Fibroblast of lung (primary cell): ENCODE measurements at regions not wholly inside any gene's neighbourhood (a gene's known extent, or its start where the extent isn't known, plus 50 kb on each side); places are given as distances from the start of the nearest gene placed in this dataset.
"Not testable (repeated sequence)": the region's sequence is repeated elsewhere in the genome, so short reads cannot be mapped to it uniquely, and the experiment has no call there.

Source experiments
- DNase-seq, 2 donors: peaks; one replicate each; pipeline versions ENCODE4 v3.0.0 to v3.0.0-alpha.2; 2010; ENCODE audit warnings: low read depth in 2 of 2
- H2AFZ ChIP-seq: 2 replicates; pipeline ENCODE4 v1.5.1; 2012; ENCODE audit warnings: low read length, control low read depth, inconsistent platforms
- H3K27ac ChIP-seq: 2 replicates; pipeline ENCODE4 v1.5.1; 2011; ENCODE audit warnings: low read length, control low read depth; ENCODE audit not compliant: insufficient read depth
- H3K27me3 ChIP-seq: 2 replicates; pipeline ENCODE4 v1.5.1; 2011; ENCODE audit warnings: mild to moderate bottlenecking, low read length; ENCODE audit not compliant: control insufficient read depth, insufficient read depth
- H3K36me3 ChIP-seq: 2 replicates; pipeline ENCODE4 v1.5.1; 2011; ENCODE audit warnings: low read length; ENCODE audit not compliant: control insufficient read depth, insufficient read depth
- H3K4me1 ChIP-seq: 2 replicates; pipeline ENCODE4 v1.5.1; 2011; ENCODE audit warnings: low read length; ENCODE audit not compliant: control insufficient read depth, insufficient read depth; ENCODE audit errors: extremely low read depth
- H3K4me2 ChIP-seq: 2 replicates; pipeline ENCODE4 v1.5.1; 2011; ENCODE audit warnings: low read length, control low read depth; ENCODE audit not compliant: insufficient read depth; ENCODE audit errors: extremely low read depth
- H3K4me3 ChIP-seq, 4 experiments: fragments of 200-600 bp in 1 of 4; sonication (generic) in 1 of 4; replicated peaks in 1 of 4; 2 replicates each; pipeline ENCODE4 v1.5.1; 2011 to 2016; ENCODE audit warnings: low read length in 4 of 4, low read depth in 3 of 4, mild to moderate bottlenecking in 3 of 4, control low read depth in 2 of 4, inconsistent platforms in 1 of 4, mixed read lengths in 1 of 4; ENCODE audit not compliant: insufficient read depth in 1 of 4; ENCODE audit errors: control extremely low read depth in 1 of 4
- H3K79me2 ChIP-seq: 2 replicates; pipeline ENCODE4 v1.5.1; 2012; ENCODE audit warnings: mild to moderate bottlenecking, low read length, inconsistent platforms; ENCODE audit not compliant: control insufficient read depth, insufficient read depth
- H3K9ac ChIP-seq: 2 replicates; pipeline ENCODE4 v1.5.1; 2011; ENCODE audit warnings: mild to moderate bottlenecking, low read length, control low read depth; ENCODE audit not compliant: insufficient read depth
- H3K9me3 ChIP-seq: 2 replicates; pipeline ENCODE4 v1.5.1; 2012; ENCODE audit warnings: low read depth, low read length; ENCODE audit not compliant: control insufficient read depth, insufficient read depth
- H4K20me1 ChIP-seq: 2 replicates; pipeline ENCODE4 v1.5.1; 2011; ENCODE audit warnings: low read length; ENCODE audit not compliant: control insufficient read depth, insufficient read depth; ENCODE audit errors: extremely low read depth

- H4K20me1 ChIP-seq, H3K36me3 ChIP-seq, H3K9ac ChIP-seq, H3K27ac ChIP-seq, H2AFZ ChIP-seq, H3K4me3 ChIP-seq, H3K79me2 ChIP-seq, H3K4me1 ChIP-seq, H3K27me3 ChIP-seq, H3K4me2 ChIP-seq, H3K9me3 ChIP-seq, DNase-seq: not testable (repeated sequence)
Observed at GRCh38 chr4:9076486-9076885, 93.7 kb upstream of the FAM90A26 start.

- H3K4me1 ChIP-seq, H3K79me2 ChIP-seq, H2AFZ ChIP-seq, H3K27me3 ChIP-seq, H3K36me3 ChIP-seq, H3K27ac ChIP-seq, H3K9me3 ChIP-seq, DNase-seq, H3K4me3 ChIP-seq, H3K4me2 ChIP-seq, H3K9ac ChIP-seq, H4K20me1 ChIP-seq: not testable (repeated sequence)
Observed at GRCh38 chr4:9073371-9073770, 96.8 kb upstream of the FAM90A26 start.

GRCh38 chr4:9072521-9073220 is 97.5 kb upstream of the FAM90A26 start:
- DNase-seq, result peak in 1 of 2 donors; percentile 4
- H3K36me3 ChIP-seq, result not testable (repeated sequence)

GRCh38 chr4:9067923-9068322 is 102.3 kb upstream of the FAM90A26 start:
- not testable (repeated sequence) for H3K4me2 ChIP-seq, H3K27ac ChIP-seq, H3K9ac ChIP-seq, H3K9me3 ChIP-seq, H3K4me3 ChIP-seq, H2AFZ ChIP-seq, H3K79me2 ChIP-seq, H3K36me3 ChIP-seq, DNase-seq, H3K4me1 ChIP-seq, H3K27me3 ChIP-seq, H4K20me1 ChIP-seq

More at GRCh38 chr4:9072521-9073220, 97.5 kb upstream of the FAM90A26 start:
- H3K4me3 ChIP-seq, H3K4me1 ChIP-seq, H4K20me1 ChIP-seq, H3K9ac ChIP-seq, H2AFZ ChIP-seq, H3K27me3 ChIP-seq, H3K27ac ChIP-seq, H3K9me3 ChIP-seq, H3K79me2 ChIP-seq, H3K4me2 ChIP-seq: not testable (repeated sequence)

GRCh38 chr4:9063612-9064011 is 106.6 kb upstream of the FAM90A26 start:
- not testable (repeated sequence) for H4K20me1 ChIP-seq, H3K9me3 ChIP-seq, H3K4me1 ChIP-seq, H3K79me2 ChIP-seq, H3K27ac ChIP-seq, H2AFZ ChIP-seq, H3K9ac ChIP-seq, H3K4me2 ChIP-seq, H3K36me3 ChIP-seq, DNase-seq, H3K27me3 ChIP-seq, H3K4me3 ChIP-seq

- not testable (repeated sequence) for DNase-seq, H3K4me1 ChIP-seq
Observed at GRCh38 chr4:9024866-9025265, 145.3 kb upstream of the FAM90A26 start.

GRCh38 chr4:9009792-9010191 is 138.2 kb upstream of the HMX1 start:
- H4K20me1 ChIP-seq, H3K27me3 ChIP-seq, H3K27ac ChIP-seq, H3K4me2 ChIP-seq, H3K9me3 ChIP-seq, H3K79me2 ChIP-seq, H3K9ac ChIP-seq, H2AFZ ChIP-seq, DNase-seq, H3K4me3 ChIP-seq, H3K36me3 ChIP-seq, H3K4me1 ChIP-seq: not testable (repeated sequence)

More at GRCh38 chr4:9024866-9025265, 145.3 kb upstream of the FAM90A26 start:
- H3K27ac ChIP-seq, H3K36me3 ChIP-seq, H3K4me3 ChIP-seq, H4K20me1 ChIP-seq, H3K4me2 ChIP-seq, H2AFZ ChIP-seq, H3K27me3 ChIP-seq, H3K79me2 ChIP-seq, H3K9ac ChIP-seq, H3K9me3 ChIP-seq: not testable (repeated sequence)
